SK-N-SH (cell line): ENCODE measurements at regions not wholly inside any gene's neighbourhood (a gene's known extent, or its start where the extent isn't known, plus 50 kb on each side); places are given as distances from the start of the nearest gene placed in this dataset.

Experiments used
- CTCF ChIA-PET: fragments of 300-600, 350-600 bp; formaldehyde crosslinking; extraction: SDS; loops from one replicate; lab custom pipeline; 2021; lab: Yijun Ruan, JAX
- POLR2A ChIA-PET: fragments of 350-600 bp; sonication (Branson Sonifier 250); formaldehyde crosslinking; extraction: SDS; loops from one replicate; lab custom pipeline; 2020; ENCODE audit warnings: antibody characterized with exemption, inconsistent platforms; lab: Yijun Ruan, JAX
- DNase-seq: peaks from one replicate; pipeline ENCODE4 v3.0.0; 2012
- H2AFZ ChIP-seq: fragments of 200-600 bp; sonication (generic); 2 replicates; pipeline ENCODE4 v1.8.1; 2016; ENCODE audit warnings: antibody characterized with exemption, mild to moderate bottlenecking, low read depth
- H3F3A ChIP-seq: fragments of 200-600 bp; sonication (generic); replicated peaks from 2 replicates; pipeline ENCODE3; 2016; ENCODE audit warnings: antibody characterized with exemption, mild to moderate bottlenecking; ENCODE audit not compliant: insufficient read depth
- H3K27ac ChIP-seq, 2 experiments: fragments of 200-500 bp in 1 of 2; fragments of 200-600 bp in 1 of 2; sonication (Bioruptor generic) in 1 of 2; sonication (generic), shearing (Covaris generic) in 1 of 2; 2 replicates each; pipeline versions ENCODE4 v1.5.1 to v1.6.1; 2014 to 2016; ENCODE audit warnings: low read depth in 2 of 2, inconsistent platforms in 1 of 2, low read length in 1 of 2, mild to moderate bottlenecking in 1 of 2, mixed read lengths in 1 of 2
- H3K27me3 ChIP-seq: fragments of 200-600 bp; sonication (generic), shearing (Covaris generic); 2 replicates; pipeline ENCODE4 v1.6.1; 2016; ENCODE audit warnings: mixed run types; ENCODE audit not compliant: insufficient read depth
- H3K36me3 ChIP-seq, 2 experiments: fragments of 200-500 bp in 1 of 2; fragments of 200-600 bp in 1 of 2; sonication (Bioruptor generic) in 1 of 2; sonication (generic) in 1 of 2; replicated peaks in 1 of 2; 2 replicates each; pipeline versions ENCODE3 to v1.5.1; 2014 to 2016; ENCODE audit warnings: low read length in 1 of 2, mild to moderate bottlenecking in 1 of 2; ENCODE audit not compliant: insufficient read depth in 2 of 2, control insufficient read depth in 1 of 2
- H3K4me1 ChIP-seq, 2 experiments: fragments of 200-500 bp in 1 of 2; fragments of 200-600 bp in 1 of 2; sonication (Bioruptor generic) in 1 of 2; sonication (generic), shearing (Covaris generic) in 1 of 2; 2 replicates each; pipeline versions ENCODE4 v1.5.1 to v1.6.1; 2014 to 2016; ENCODE audit warnings: low read depth in 1 of 2, low read length in 1 of 2, mixed run types in 1 of 2; ENCODE audit not compliant: insufficient read depth in 2 of 2, control insufficient read depth in 1 of 2
- H3K4me2 ChIP-seq: fragments of 200-600 bp; sonication (generic), shearing (Covaris generic); 2 replicates; pipeline ENCODE4 v1.6.1; 2017; ENCODE audit warnings: mixed run types
- H3K4me3 ChIP-seq, 2 experiments: fragments of 200-500 bp in 1 of 2; fragments of 200-600 bp in 1 of 2; sonication (Bioruptor generic) in 1 of 2; sonication (generic), shearing (Covaris generic) in 1 of 2; 2 replicates each; pipeline versions ENCODE4 v1.5.1 to v1.8.1; 2014 to 2016; ENCODE audit warnings: low read depth in 2 of 2, inconsistent platforms in 1 of 2, low read length in 1 of 2, mild to moderate bottlenecking in 1 of 2, mixed read lengths in 1 of 2, moderate library complexity in 1 of 2
- H3K79me2 ChIP-seq: fragments of 200-600 bp; sonication (generic); 2 replicates; pipeline ENCODE4 v1.8.1; 2017; ENCODE audit warnings: mild to moderate bottlenecking; ENCODE audit not compliant: insufficient read depth
- H3K9ac ChIP-seq: fragments of 200-600 bp; sonication (generic); 2 replicates; pipeline ENCODE4 v1.6.1; 2017; ENCODE audit warnings: mixed run types
- H3K9me2 ChIP-seq: fragments of 200-600 bp; sonication (generic); 2 replicates; pipeline ENCODE4 v1.6.1; 2017; ENCODE audit warnings: mixed run types
- H3K9me3 ChIP-seq: fragments of 200-600 bp; sonication (generic); 2 replicates; pipeline ENCODE4 v1.6.1; 2017; ENCODE audit warnings: mixed run types, mild to moderate bottlenecking, moderate library complexity
- H4K20me1 ChIP-seq: fragments of 200-600 bp; sonication (generic); 2 replicates; pipeline ENCODE4 v1.6.1; 2017; ENCODE audit warnings: mild to moderate bottlenecking, mixed run types; ENCODE audit not compliant: insufficient read depth
- ELF1 ChIP-seq: IDR thresholded peaks from 2 replicates; pipeline ENCODE4 v1.4.0; 2012
- EZH2phosphoT487 ChIP-seq: fragments of 200-600 bp; sonication (generic); IDR thresholded peaks from 2 replicates; pipeline ENCODE4 v1.6.1; 2017; ENCODE audit warnings: low read depth, mixed run types, mild to moderate bottlenecking, antibody characterized with exemption, moderate library complexity, borderline replicate concordance
- GATA2 ChIP-seq: sonication (generic); formaldehyde crosslinking; IDR thresholded peaks from 2 replicates; pipeline ENCODE4 v1.5.0; 2020; ENCODE audit warnings: mild to moderate bottlenecking, missing genetic modification reagents
- IRF3 ChIP-seq: fragments of 150-350 bp; IDR thresholded peaks from 2 replicates; pipeline ENCODE4 v1.6.1; 2016; ENCODE audit warnings: mild to moderate bottlenecking, low read depth, low read length
- MEF2A ChIP-seq: IDR thresholded peaks from 2 replicates; pipeline ENCODE4 v1.4.0; 2012; ENCODE audit warnings: low read depth, borderline replicate concordance
- NFIC ChIP-seq: IDR thresholded peaks from 2 replicates; pipeline ENCODE4 v1.4.0; 2012; ENCODE audit warnings: borderline replicate concordance
- NRF1 ChIP-seq: IDR thresholded peaks from 2 replicates; pipeline ENCODE4 v1.6.1; 2012; ENCODE audit warnings: low read depth, mild to moderate bottlenecking, low read length
- PBX3 ChIP-seq: IDR thresholded peaks from 2 replicates; pipeline ENCODE4; 2012
- RAD21 ChIP-seq: IDR thresholded peaks from 2 replicates; pipeline ENCODE4 v1.6.1; 2012; ENCODE audit warnings: mild to moderate bottlenecking, low read length
- SMC3 ChIP-seq: IDR thresholded peaks from 2 replicates; pipeline ENCODE4 v1.6.1; 2012; ENCODE audit warnings: low read depth, low read length, improper control_type of control experiment
- TAF1 ChIP-seq: IDR thresholded peaks from 2 replicates; pipeline ENCODE4 v1.6.1; 2012; ENCODE audit warnings: low read depth, mild to moderate bottlenecking, low read length, moderate library complexity, borderline replicate concordance
- USF1 ChIP-seq: IDR thresholded peaks from 2 replicates; pipeline ENCODE4 v1.4.0; 2012; ENCODE audit warnings: low read depth, borderline replicate concordance
- WGBS: methylation state at CpG from one replicate; pipeline ENCODE4 v1.1.6; 2017; ENCODE audit warnings: low lambda C conversion rate; 5-methylcytosine and 5-hydroxymethylcytosine counted together

- 0% methylated on average over 1 of the region's 11 CpGs for WGBS
- POLR2A ChIA-PET, result no interaction called here
- no peaks in the 10 kb centered on the region for H3F3A ChIP-seq
Measured at GRCh38 chr1:2854611-2855010, 53.1 kb upstream of the TTC34 start.

GRCh38 chr1:2855206-2856065, 53.9 kb upstream of the TTC34 start:
- Histone ChIP-seq H3K4me3 (no peak overlapping the region), H3K79me2 (no peaks in the 10 kb centered on the region), H3K9me2 (no peaks in the 10 kb centered on the region), H3K9ac (no peak overlapping the region), H3K9me3 (no peaks in the 10 kb centered on the region), H3K27me3 (no peaks in the 10 kb centered on the region), H3K27ac (no peak overlapping the region), H3F3A (no peaks in the 10 kb centered on the region), H3K4me1 (no peaks in the 10 kb centered on the region), H3K4me2 (no peak overlapping the region), H3K36me3 (no peaks in the 10 kb centered on the region), H2AFZ (no peak overlapping the region), H4K20me1 (no peaks in the 10 kb centered on the region)
- DNase-seq, result no peak
- 13% methylated on average over 38 of the region's 57 CpGs for WGBS
- ChIA-PET POLR2A (no interaction called here), CTCF (no interaction called here)
- TF ChIP-seq ELF1, result no peak
- no peak for TF ChIP-seq NFIC
- no peak for TF ChIP-seq USF1
- TF ChIP-seq NRF1, result no peak
- no peak for TF ChIP-seq GATA2 (CRISPR knock-in tag)
- no peak for TF ChIP-seq TAF1
- no peak for TF ChIP-seq EZH2phosphoT487
- TF ChIP-seq PBX3, result no peak
- TF ChIP-seq IRF3, result no peak
- no peak for TF ChIP-seq MEF2A

More at GRCh38 chr1:2854611-2855010, 53.1 kb upstream of the TTC34 start:
- no peaks in the 10 kb centered on the region for H3K79me2 ChIP-seq
- no peak overlapping the region for H3K27ac ChIP-seq
- no peaks in the 10 kb centered on the region for H3K36me3 ChIP-seq
- no peak overlapping the region for H3K4me2 ChIP-seq
- CTCF ChIA-PET, result interaction anchor here (1.2 kb wide), 1 partner anchor 67 kb away, joined by 3 read pairs; no protein-coding TSS in a partner anchor
- no peak for DNase-seq
- no peaks in the 10 kb centered on the region for H3K27me3 ChIP-seq
- H3K9me2 ChIP-seq, result no peaks in the 10 kb centered on the region
- no peaks in the 10 kb centered on the region for H3K9me3 ChIP-seq
- H4K20me1 ChIP-seq, result no peaks in the 10 kb centered on the region
- H2AFZ ChIP-seq, result no peak overlapping the region
- H3K4me1 ChIP-seq, result no peaks in the 10 kb centered on the region
- H3K4me3 ChIP-seq, result no peak overlapping the region
- TF ChIP-seq RAD21 (no peak), NRF1 (no peak), SMC3 (no peak)
- no peak overlapping the region for H3K9ac ChIP-seq
